PC-9 (cell line): ENCODE measurements at regions not wholly inside any gene's neighbourhood (a gene's known extent, or its start where the extent isn't known, plus 50 kb on each side); places are given as distances from the start of the nearest gene placed in this dataset.

Experiments
- BruUV-seq: library from RNA; stranded (reverse); fragments of 400-500 nt; replicated peaks from 2 replicates; lab custom pipeline; 2021; lab: Mats Ljungman, UMichigan
- CTCF ChIA-PET: fragments of 300-600 bp; sonication (Branson Sonifier 250); formaldehyde crosslinking; loops from one replicate; lab custom pipeline; 2022; ENCODE audit warnings: antibody characterized with exemption; lab: Charles Lee
- POLR2A ChIA-PET: fragments of 300-600 bp; sonication (Branson Sonifier 250); formaldehyde crosslinking; loops from one replicate; lab custom pipeline; 2022; ENCODE audit warnings: antibody characterized with exemption; ENCODE audit not compliant: unreplicated experiment; lab: Charles Lee
- DNase-seq, 2 experiments: peaks; one replicate each; pipeline versions ENCODE4 v3.0.0 to v3.0.0-alpha.2; 2015 to 2022; ENCODE audit warnings: mixed read lengths in 1 of 2
- H2AFZ ChIP-seq: fragments of 200-600 bp; sonication (generic); 2 replicates; pipeline ENCODE4 v1.8.1; 2017; ENCODE audit warnings: antibody characterized with exemption
- H3F3A ChIP-seq: fragments of 200-600 bp; sonication (generic); 2 replicates; pipeline ENCODE4 v1.8.1; 2017; ENCODE audit warnings: antibody characterized with exemption, mild to moderate bottlenecking, low read depth; ENCODE audit not compliant: insufficient read depth
- H3K27ac ChIP-seq: fragments of 200-600 bp; sonication (generic); 2 replicates; pipeline ENCODE4 v1.6.1; 2016; ENCODE audit warnings: mixed run types
- H3K27me3 ChIP-seq: fragments of 200-600 bp; sonication (generic); 2 replicates; pipeline ENCODE4 v1.6.1; 2016; ENCODE audit warnings: low read depth, mixed run types; ENCODE audit not compliant: insufficient read depth
- H3K36me3 ChIP-seq: fragments of 200-600 bp; sonication (generic); 2 replicates; pipeline ENCODE4 v1.6.1; 2016; ENCODE audit warnings: low read depth, mixed run types
- H3K4me1 ChIP-seq: fragments of 200-600 bp; sonication (generic); replicated peaks from 2 replicates; pipeline ENCODE4 v1.6.1; 2016; ENCODE audit warnings: mixed run types; ENCODE audit not compliant: insufficient read depth
- H3K4me2 ChIP-seq: fragments of 200-600 bp; sonication (generic); 2 replicates; pipeline ENCODE4 v1.6.1; 2017; ENCODE audit warnings: mixed run types
- H3K4me3 ChIP-seq: fragments of 200-600 bp; sonication (generic); 2 replicates; pipeline ENCODE4 v1.6.1; 2016; ENCODE audit warnings: mixed run types
- H3K79me2 ChIP-seq: fragments of 200-600 bp; sonication (generic); 2 replicates; pipeline ENCODE4 v1.6.1; 2017; ENCODE audit warnings: low read depth, mixed run types
- H3K9me2 ChIP-seq: fragments of 200-600 bp; sonication (generic); 2 replicates; pipeline ENCODE4 v1.8.1; 2017; ENCODE audit warnings: mild to moderate bottlenecking; ENCODE audit not compliant: insufficient read depth
- H3K9me3 ChIP-seq: fragments of 200-600 bp; sonication (generic); 2 replicates; pipeline ENCODE4 v1.8.1; 2016; ENCODE audit warnings: low read depth; ENCODE audit not compliant: insufficient read depth
- H4K20me1 ChIP-seq: fragments of 200-600 bp; sonication (generic); 2 replicates; pipeline ENCODE4 v1.8.1; 2017; ENCODE audit not compliant: insufficient read depth
- EZH2 ChIP-seq: fragments of 200-600 bp; sonication (generic); IDR thresholded peaks from 2 replicates; pipeline ENCODE4 v1.8.0; 2017; ENCODE audit warnings: antibody characterized with exemption, low read depth
- intact Hi-C: fragments of 100-400 bp; cut with micrococcal nuclease; formaldehyde crosslinking; loops from one replicate; pipeline ENCODE4 v1.10.0; 2022; ENCODE audit not compliant: unreplicated experiment
- TF ChIP-seq, protein P1 (sequence below): fragments of 200-600 bp; sonication (generic); conservative IDR thresholded peaks from 2 replicates; pipeline ENCODE4 v1.6.1; 2017; ENCODE audit warnings: mixed run types, antibody characterized with exemption, mild to moderate bottlenecking, moderate library complexity

DNA sequence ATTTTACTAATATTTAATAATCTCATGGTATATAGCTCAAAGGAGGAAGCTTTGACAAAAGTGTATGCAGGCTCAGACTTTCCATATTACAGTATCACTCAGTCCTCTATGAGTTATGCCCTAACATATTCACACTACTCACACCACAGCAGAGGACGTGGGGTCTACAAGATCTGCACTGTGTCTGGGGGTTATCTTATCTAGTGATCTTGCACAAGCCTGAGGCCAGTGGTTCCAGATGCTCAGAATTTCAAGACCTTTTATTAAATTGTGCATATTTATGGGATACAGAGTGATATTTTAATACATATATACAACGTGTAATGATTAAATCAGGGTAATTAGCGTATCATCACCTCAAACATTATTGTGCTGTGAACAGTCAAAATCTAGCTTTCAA lies 933.1 kb downstream of the SQOR start:
- intact Hi-C loops: no loop called here
- no peak overlapping the region for H3K27ac ChIP-seq
- BruUV-seq: no TSS peak
- no peak overlapping the region for H3K4me3 ChIP-seq
- H3K27me3 ChIP-seq: no peaks in the 10 kb centered on the region
- TF ChIP-seq, protein P1, sequence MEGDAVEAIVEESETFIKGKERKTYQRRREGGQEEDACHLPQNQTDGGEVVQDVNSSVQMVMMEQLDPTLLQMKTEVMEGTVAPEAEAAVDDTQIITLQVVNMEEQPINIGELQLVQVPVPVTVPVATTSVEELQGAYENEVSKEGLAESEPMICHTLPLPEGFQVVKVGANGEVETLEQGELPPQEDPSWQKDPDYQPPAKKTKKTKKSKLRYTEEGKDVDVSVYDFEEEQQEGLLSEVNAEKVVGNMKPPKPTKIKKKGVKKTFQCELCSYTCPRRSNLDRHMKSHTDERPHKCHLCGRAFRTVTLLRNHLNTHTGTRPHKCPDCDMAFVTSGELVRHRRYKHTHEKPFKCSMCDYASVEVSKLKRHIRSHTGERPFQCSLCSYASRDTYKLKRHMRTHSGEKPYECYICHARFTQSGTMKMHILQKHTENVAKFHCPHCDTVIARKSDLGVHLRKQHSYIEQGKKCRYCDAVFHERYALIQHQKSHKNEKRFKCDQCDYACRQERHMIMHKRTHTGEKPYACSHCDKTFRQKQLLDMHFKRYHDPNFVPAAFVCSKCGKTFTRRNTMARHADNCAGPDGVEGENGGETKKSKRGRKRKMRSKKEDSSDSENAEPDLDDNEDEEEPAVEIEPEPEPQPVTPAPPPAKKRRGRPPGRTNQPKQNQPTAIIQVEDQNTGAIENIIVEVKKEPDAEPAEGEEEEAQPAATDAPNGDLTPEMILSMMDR: no peak
- no peak for TF ChIP-seq EZH2
- no peak for DNase-seq
- H3K36me3 ChIP-seq: no peaks in the 10 kb centered on the region
- H2AFZ ChIP-seq: no peak overlapping the region
- H3K9me2 ChIP-seq: no peaks in the 10 kb centered on the region
- ChIA-PET CTCF (no interaction called here), POLR2A (no interaction called here)
- no peaks in the 10 kb centered on the region for H3K79me2 ChIP-seq
- no peaks in the 10 kb centered on the region for H4K20me1 ChIP-seq
- H3F3A ChIP-seq: no peaks in the 10 kb centered on the region
- H3K4me1 ChIP-seq: no peaks in the 10 kb centered on the region
- no peak overlapping the region for H3K4me2 ChIP-seq
- no peaks in the 10 kb centered on the region for H3K9me3 ChIP-seq

- CTCF ChIA-PET: no interaction called here
- no TSS peak for BruUV-seq
- H3K4me1 ChIP-seq: no peaks in the 10 kb centered on the region
- H3K9me3 ChIP-seq: no peaks in the 10 kb centered on the region
- no peaks in the 10 kb centered on the region for H3K36me3 ChIP-seq
- no peak overlapping the region for H3K4me2 ChIP-seq
- no peaks in the 10 kb centered on the region for H3K79me2 ChIP-seq
- TF ChIP-seq, protein P1: no peak
- TF ChIP-seq EZH2: no peak
- H4K20me1 ChIP-seq: no peaks in the 10 kb centered on the region
- no peak for DNase-seq
- H2AFZ ChIP-seq: no peak overlapping the region
- H3K4me3 ChIP-seq: no peak overlapping the region
- intact Hi-C loops: no loop called here
- H3K9me2 ChIP-seq: no peaks in the 10 kb centered on the region
- no peaks in the 10 kb centered on the region for H3F3A ChIP-seq
- no peaks in the 10 kb centered on the region for H3K27me3 ChIP-seq
- H3K27ac ChIP-seq: no peak overlapping the region
- POLR2A ChIA-PET: no interaction called here
Measured at GRCh38 chr15:46569781-46570180, 935.0 kb downstream of the SQOR start.

- H4K20me1 ChIP-seq: no peaks in the 10 kb centered on the region
- no peaks in the 10 kb centered on the region for H3K9me2 ChIP-seq
- TF ChIP-seq, protein P1: no peak
- no peak for TF ChIP-seq EZH2
- ChIA-PET CTCF (no interaction called here), POLR2A (no interaction called here)
- H2AFZ ChIP-seq: no peak overlapping the region
- intact Hi-C loops: no loop called here
- BruUV-seq: no TSS peak
- H3K4me1 ChIP-seq: no peaks in the 10 kb centered on the region
- no peaks in the 10 kb centered on the region for H3K9me3 ChIP-seq
- H3K4me3 ChIP-seq: no peak overlapping the region
- DNase-seq: no peak
- no peaks in the 10 kb centered on the region for H3F3A ChIP-seq
- H3K27ac ChIP-seq: no peak overlapping the region
- H3K79me2 ChIP-seq: no peaks in the 10 kb centered on the region
- no peak overlapping the region for H3K4me2 ChIP-seq
- no peaks in the 10 kb centered on the region for H3K36me3 ChIP-seq
- no peaks in the 10 kb centered on the region for H3K27me3 ChIP-seq
Measured at GRCh38 chr15:46576646-46577395, 942.0 kb downstream of the SQOR start.
